Neural cell (in vitro differentiated cells): ENCODE measurements at regions not wholly inside any gene's neighbourhood (a gene's known extent, or its start where the extent isn't known, plus 50 kb on each side); places are given as distances from the start of the nearest gene placed in this dataset.

Experiments used
- EP300 ChIP-seq: fragments of 450-650 bp; conservative IDR thresholded peaks from 2 replicates; pipeline ENCODE4 v1.6.1; 2014; ENCODE audit warnings: antibody characterized with exemption, mild to moderate bottlenecking, moderate library complexity; ENCODE audit not compliant: poor library complexity, severe bottlenecking
- EZH2 ChIP-seq: fragments of 200-600, 300-800 bp; shearing (Covaris generic), sonication (generic); IDR thresholded peaks from 2 replicates; pipeline ENCODE4 v1.6.1; 2014; ENCODE audit warnings: antibody characterized with exemption, low read length, borderline replicate concordance, mild to moderate bottlenecking; ENCODE audit not compliant: insufficient read depth, poor library complexity, severe bottlenecking
- MXI1 ChIP-seq: fragments of 450-650 bp; conservative IDR thresholded peaks from 2 replicates; pipeline ENCODE4 v1.6.1; 2014; ENCODE audit warnings: antibody characterized with exemption, mild to moderate bottlenecking; ENCODE audit not compliant: poor library complexity, severe bottlenecking
- POLR2AphosphoS5 ChIP-seq: IDR thresholded peaks from 2 replicates; pipeline ENCODE4 v1.6.1; 2012
- SMC3 ChIP-seq: fragments of 450-650 bp; conservative IDR thresholded peaks from 2 replicates; pipeline ENCODE4 v1.6.1; 2014; ENCODE audit warnings: antibody characterized with exemption, mild to moderate bottlenecking, moderate library complexity; ENCODE audit not compliant: poor library complexity
- TAF1 ChIP-seq: IDR thresholded peaks from 2 replicates; pipeline ENCODE4 v1.6.1; 2012; ENCODE audit warnings: low read depth
- TF ChIP-seq, protein P1 (sequence below): fragments of 450-650 bp; IDR thresholded peaks from 2 replicates; pipeline ENCODE4 v1.5.1; 2014; ENCODE audit warnings: antibody characterized with exemption, mild to moderate bottlenecking, moderate library complexity; ENCODE audit not compliant: poor library complexity, severe bottlenecking
- TF ChIP-seq, protein P2 (sequence below): IDR thresholded peaks from 2 replicates; pipeline ENCODE4 v1.6.1; 2012; ENCODE audit warnings: borderline replicate concordance

DNA sequence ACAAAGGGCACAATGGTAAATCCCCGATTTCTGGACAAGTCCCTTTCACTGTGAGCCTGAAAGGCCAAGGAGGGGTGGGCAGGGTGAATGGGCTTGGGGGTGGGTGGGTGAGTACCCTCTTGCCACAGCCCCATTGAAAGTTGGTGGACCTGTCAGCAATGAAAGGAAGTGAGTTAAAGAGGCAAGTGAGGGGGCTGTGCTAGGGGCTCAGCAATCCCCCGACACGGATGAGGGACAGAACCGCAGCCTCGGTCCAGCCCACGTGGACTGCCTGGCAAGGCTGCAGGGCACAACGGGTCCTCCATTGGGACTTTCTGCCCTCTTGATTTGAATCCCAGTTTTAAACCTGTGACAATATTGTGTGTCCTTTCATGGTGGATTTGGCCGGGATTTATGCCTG lies 255.3 kb downstream of the FOXD2 start:
- TF ChIP-seq, protein P1, sequence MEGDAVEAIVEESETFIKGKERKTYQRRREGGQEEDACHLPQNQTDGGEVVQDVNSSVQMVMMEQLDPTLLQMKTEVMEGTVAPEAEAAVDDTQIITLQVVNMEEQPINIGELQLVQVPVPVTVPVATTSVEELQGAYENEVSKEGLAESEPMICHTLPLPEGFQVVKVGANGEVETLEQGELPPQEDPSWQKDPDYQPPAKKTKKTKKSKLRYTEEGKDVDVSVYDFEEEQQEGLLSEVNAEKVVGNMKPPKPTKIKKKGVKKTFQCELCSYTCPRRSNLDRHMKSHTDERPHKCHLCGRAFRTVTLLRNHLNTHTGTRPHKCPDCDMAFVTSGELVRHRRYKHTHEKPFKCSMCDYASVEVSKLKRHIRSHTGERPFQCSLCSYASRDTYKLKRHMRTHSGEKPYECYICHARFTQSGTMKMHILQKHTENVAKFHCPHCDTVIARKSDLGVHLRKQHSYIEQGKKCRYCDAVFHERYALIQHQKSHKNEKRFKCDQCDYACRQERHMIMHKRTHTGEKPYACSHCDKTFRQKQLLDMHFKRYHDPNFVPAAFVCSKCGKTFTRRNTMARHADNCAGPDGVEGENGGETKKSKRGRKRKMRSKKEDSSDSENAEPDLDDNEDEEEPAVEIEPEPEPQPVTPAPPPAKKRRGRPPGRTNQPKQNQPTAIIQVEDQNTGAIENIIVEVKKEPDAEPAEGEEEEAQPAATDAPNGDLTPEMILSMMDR: no peak
- TF ChIP-seq, protein P2, sequence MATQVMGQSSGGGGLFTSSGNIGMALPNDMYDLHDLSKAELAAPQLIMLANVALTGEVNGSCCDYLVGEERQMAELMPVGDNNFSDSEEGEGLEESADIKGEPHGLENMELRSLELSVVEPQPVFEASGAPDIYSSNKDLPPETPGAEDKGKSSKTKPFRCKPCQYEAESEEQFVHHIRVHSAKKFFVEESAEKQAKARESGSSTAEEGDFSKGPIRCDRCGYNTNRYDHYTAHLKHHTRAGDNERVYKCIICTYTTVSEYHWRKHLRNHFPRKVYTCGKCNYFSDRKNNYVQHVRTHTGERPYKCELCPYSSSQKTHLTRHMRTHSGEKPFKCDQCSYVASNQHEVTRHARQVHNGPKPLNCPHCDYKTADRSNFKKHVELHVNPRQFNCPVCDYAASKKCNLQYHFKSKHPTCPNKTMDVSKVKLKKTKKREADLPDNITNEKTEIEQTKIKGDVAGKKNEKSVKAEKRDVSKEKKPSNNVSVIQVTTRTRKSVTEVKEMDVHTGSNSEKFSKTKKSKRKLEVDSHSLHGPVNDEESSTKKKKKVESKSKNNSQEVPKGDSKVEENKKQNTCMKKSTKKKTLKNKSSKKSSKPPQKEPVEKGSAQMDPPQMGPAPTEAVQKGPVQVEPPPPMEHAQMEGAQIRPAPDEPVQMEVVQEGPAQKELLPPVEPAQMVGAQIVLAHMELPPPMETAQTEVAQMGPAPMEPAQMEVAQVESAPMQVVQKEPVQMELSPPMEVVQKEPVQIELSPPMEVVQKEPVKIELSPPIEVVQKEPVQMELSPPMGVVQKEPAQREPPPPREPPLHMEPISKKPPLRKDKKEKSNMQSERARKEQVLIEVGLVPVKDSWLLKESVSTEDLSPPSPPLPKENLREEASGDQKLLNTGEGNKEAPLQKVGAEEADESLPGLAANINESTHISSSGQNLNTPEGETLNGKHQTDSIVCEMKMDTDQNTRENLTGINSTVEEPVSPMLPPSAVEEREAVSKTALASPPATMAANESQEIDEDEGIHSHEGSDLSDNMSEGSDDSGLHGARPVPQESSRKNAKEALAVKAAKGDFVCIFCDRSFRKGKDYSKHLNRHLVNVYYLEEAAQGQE: no peak
- TF ChIP-seq POLR2AphosphoS5 (no peak), EP300 (no peak), MXI1 (no peak), TAF1 (no peak), EZH2 (no peak), SMC3 (no peak)
